HG03108 (cell line): ENCODE measurements at regions not wholly inside any gene's neighbourhood (a gene's known extent, or its start where the extent isn't known, plus 50 kb on each side); places are given as distances from the start of the nearest gene placed in this dataset.
"Not testable (repeated sequence)": the region's sequence is repeated elsewhere in the genome, so short reads cannot be mapped to it uniquely, and the experiment has no call there.

Source experiments
- ATAC-seq: cut with Tn5 transposase; IDR thresholded peaks from one replicate; pipeline ENCODE4 v1.9.1; 2021; ENCODE audit warnings: moderate library complexity; ENCODE audit not compliant: unreplicated experiment

DNA sequence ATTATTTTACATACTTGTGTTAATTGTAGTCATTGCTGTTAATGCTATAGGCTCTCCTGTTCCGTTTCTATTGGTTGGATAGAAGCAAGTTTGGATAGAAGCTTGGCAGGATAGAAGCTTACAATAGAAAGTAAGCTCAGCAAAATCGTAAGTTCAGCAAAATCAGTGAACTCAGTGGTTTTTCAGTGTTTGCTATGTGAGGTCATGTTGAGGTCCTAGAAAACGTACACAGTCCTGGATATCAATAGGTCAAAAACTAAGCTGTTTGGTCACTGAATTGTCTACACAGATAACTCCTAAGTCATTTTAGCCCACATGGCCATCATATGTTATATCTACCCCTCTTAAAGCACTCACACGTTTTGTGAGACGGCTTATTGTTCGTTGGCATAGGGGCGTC is 299.4 kb downstream of the MAN2A1 start:
- ATAC-seq, result no peak

DNA sequence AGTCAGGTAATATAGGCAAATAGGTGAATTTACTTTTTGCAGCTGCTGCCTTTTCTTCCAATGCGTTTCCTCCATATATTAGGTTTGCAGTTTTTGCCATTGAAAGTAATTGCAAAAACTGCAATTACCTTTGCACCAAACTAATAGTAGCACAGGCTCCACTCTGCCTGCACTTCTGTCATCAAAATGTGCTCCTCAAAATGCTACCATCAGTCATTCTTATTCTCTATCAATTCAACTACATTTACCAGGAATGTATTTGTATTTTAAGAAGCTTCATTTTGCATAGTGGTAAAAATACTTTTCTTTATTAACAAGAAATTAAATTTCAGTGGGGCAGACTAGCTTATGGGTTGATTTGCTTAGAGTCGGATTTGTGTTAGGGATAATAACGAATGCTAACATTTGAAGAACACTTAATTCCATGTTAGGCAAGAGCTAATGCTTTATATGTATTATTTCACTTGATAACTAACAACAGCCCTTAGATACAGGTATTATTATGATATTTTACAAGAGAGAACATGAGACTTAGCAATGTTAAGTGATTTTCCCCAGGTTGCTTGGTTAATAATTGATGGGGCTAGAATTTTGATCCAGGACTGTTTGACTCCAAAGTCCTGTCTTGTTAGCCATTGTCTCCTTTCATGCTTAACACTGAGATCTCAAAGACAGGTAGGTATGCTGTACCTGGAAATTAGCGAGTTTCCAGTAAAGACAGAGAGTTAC is 300.4 kb downstream of the MAN2A1 start:
- no peak for ATAC-seq

DNA sequence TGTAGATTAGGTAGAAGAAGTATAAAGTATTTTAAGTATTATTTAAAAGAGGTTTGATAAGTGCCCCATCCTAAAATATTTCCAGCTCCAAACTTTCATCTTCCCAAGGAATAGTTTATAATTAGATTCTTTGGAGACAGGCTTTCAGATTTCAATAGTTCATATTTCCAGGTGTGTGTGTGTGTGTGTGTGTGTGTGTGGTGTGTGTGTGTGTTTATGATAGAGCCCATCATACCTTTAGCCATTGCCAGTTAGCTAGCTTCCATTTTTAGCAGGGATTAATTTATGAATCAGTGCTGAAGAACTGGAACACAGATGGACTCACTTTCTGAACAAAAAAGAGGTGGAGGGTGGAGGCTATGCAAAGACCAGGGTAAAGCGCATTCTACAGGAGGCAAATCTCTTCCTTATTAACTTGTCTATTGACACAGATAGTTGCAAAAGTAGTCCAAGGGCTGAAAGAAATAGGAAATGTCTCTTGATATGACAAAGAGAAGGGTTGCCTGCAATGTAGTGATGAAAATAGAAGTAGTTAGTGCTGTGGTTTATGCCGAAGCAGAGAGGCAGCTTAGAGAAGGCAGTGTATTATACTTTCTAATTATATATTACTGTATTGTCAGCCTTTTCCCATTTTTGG is 301.1 kb downstream of the MAN2A1 start:
- ATAC-seq, result no peak

DNA sequence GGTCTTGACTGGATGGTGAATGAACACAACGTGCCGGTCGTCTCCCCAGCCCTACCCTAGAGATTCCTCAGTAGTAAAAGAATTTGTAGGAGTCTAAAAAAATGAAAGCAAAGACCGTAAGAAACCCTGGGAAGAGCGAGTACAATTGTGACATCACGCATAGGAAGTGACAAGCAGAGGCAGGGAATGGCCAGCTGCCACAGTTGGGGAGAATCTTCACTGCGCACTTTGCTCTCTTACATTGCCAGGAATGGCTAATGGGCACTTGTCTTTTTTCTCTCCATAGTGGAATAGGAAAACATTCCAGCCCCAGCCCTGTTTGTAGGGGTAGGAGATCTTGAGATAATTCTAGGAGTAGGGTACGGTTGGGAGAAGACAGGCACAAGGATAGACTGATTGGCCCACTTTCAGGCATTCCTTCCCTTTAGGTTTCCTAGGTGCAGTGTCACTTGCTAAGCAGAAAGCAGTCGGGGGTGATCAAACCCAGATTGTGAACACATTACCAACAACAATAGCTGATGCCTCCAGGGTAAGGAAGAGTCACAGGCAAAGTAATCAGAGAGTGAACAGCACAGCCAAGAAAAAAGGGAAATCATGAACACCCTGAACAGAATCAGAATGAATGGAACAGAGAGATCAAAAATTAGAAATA is 302.7 kb downstream of the MAN2A1 start:
- no peak for ATAC-seq

DNA sequence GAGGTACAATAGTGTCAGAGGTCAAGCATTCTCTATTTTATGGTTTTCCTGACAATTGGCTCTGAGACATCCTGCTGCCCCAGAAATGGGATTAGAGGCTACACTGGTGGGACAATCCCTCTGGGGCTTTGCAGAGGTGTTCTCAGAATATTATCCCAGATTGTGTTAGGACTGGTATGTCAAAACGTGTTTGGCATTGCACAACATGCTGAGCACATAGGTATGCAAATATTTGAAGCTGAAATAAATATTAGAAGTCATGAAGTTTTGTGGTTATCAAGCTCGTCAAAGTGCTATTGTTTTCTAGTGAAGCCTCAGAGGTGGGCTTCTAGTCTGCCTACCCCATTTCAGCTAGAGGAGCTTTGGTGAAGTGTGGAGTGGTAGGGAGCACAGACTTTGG is 304.4 kb downstream of the MAN2A1 start:
- no peak for ATAC-seq

DNA sequence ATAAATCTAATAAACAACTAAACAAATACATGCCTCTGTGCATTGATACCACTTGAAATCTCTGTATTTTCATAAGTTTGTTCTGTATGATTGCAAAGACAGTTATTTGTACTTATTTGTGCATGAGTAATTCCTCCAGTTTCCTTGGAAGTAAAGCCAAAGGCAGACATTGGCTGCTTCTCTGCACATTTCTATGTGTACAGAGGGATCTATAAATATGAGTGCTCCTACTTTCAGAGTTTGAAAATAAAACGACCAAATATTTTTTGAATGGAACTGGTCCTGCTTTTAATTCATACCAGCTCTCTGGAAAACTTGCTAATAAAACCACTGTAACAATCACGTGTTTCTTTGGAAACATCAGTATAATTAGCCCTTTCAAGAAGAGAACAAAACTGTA is 306.5 kb downstream of the MAN2A1 start:
- ATAC-seq, result no peak

DNA sequence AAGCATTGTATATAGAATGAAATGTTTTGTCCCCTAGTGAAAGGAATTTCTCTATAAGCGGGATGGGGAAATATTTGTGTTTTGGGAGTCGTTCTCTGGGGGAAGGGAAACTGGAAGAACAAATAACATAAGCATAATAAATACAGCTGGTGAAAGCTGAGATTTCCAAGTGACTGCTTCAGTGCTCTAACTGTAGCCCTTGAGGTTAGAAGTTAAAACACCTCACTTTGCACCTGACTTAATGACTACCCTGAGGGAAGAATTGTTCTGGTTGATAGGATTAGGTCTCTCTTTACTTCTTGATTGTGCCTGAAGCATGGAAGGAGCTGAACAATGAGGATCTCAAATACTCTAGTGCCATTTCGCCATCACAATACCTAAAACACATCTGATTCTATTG is 307.4 kb downstream of the MAN2A1 start:
- ATAC-seq, result no peak

DNA sequence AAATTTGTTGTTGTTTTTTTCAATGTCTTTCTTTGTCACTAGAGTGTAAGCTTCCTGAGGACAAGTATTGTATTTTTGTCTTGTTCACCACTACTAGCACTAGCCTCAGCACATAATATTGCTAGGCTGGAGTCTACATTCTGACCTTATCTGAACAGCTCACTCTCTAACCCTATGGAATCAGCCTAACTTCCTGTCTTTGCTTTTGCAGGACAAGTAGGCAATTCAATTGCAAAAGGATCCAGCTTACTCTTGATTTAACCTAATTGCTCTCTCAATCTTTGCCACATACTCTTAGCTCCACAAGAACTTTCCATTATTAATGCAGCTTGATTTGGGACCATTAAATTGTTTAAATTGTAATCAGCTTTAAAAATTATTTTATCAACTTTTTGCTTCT is 308.5 kb downstream of the MAN2A1 start:
- ATAC-seq, result no peak

DNA sequence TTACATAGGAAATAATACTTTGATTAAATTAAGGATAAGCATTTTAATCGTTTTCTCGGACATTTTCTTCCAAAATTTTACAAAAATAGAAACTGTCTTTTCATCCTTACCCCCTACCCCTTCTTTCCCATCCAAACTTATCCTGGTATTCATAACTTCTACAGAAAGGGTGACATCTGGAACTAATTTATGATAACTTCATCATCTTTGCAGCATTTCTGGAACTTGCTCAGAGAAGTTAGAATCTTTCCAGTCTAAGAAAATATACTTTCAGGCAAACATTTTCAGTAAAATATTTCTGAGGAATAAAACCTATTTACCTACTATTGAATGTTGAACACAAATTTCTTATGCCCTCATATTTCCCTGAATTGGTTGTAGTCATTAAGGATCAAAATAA is 309.0 kb downstream of the MAN2A1 start:
- ATAC-seq, result no peak

DNA sequence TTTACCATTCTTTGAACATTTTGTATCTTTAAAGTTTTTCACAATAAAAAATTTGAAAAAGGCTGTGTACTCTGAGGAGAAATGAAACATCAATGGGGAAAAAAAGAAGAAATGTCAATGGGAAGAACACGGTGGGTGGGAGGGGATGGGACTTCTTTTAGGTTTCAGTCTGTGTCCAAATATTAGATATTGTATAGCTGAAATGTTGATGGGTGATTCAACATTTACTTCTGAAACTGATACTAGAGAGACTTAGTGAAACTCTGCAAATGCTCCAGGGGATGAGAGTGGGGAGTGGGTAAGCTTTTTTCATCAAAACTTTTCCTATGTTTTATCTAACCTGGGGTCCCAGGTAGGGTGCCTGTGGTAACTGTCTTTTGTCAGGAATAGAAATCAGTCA is 311.9 kb downstream of the MAN2A1 start:
- ATAC-seq, result no peak

DNA sequence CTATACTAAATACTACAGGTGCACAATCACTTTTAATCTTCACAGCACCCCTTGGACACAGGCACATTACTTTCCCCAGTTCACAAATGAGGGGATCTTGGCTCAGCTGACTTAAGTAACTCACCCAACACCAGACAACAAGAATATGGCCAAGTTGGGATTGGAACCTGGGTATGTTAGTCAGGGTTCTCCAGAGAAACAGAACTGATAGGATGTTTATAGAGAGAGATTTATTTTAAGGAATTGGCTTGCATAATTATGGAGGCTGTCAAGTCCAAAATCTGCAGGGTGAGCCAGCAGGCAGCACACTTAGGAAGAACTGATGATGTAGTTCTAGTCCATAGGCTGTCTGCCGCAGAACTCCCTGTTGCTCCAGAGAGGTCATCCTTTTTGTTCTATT is 312.9 kb downstream of the MAN2A1 start:
- ATAC-seq, result no peak

DNA sequence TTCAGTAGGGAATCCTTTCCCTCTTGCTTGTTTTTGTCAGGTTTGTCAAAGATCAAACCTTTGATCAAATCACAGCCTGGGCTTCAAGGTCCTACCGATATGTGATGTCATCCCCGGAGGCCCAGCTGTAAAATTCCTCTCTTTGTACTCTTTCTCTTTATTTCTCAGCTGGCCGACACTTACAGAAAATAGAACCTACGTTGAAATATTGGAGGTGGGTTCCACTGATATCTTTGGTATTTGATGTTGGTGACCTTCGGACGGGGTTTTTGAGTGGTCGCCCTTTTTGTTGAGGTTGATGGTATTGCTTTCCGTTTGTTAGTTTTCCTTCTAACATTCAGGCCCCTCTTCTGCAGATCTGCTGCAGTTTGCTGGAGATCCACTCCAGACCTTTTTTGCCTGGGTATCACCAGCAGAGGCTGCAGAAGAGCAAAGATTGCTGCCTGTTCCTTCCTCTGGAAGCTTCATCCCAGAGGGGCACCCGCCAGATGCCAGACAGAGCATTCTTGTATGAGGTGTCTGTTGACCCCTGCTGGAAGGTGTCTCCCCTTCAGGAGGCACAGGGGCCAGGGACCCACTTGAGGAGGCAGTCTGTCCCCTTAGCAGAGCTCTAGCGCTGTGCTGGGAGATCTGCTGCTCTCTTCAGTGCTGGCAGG is 316.3 kb downstream of the MAN2A1 start:
- not testable (repeated sequence) for ATAC-seq

DNA sequence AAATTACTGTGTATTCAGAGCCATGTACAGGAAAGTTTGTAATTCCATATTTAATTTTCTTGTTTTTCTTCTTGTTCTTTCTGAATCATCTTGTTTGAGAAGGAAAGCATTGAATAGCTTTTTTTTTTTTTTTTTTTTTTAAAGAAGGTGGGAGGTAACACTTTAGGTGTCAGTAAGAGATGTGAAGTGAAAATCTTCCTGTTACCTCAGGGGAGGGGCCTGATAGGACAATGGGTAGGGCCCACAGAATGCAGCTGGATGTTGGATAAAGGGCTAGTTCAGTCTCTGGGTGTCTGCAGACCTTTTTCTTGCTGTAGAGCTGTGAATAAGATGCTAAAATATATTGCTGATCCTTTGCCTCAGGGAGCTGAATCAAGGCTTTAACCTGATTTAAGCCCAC is 317.4 kb downstream of the MAN2A1 start:
- ATAC-seq, result no peak

DNA sequence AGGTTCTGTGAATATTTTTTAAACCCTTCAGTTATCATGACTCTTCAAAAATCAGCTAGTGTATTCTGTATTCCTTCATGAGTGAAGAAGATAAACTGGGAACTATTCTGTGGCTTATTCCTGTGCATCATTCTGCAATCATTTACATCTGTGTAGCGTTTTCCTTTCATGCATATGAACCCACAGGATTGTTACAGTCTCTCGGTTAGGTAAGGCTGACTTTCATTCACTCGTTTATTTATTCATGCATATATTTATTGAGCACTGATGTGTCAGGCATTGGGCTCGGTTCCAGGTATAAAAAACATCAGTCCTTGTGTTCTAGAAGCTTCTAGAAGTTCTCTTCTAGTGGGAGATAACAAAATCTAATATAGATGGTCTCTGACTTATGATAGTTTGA is 318.4 kb downstream of the MAN2A1 start:
- no peak for ATAC-seq

DNA sequence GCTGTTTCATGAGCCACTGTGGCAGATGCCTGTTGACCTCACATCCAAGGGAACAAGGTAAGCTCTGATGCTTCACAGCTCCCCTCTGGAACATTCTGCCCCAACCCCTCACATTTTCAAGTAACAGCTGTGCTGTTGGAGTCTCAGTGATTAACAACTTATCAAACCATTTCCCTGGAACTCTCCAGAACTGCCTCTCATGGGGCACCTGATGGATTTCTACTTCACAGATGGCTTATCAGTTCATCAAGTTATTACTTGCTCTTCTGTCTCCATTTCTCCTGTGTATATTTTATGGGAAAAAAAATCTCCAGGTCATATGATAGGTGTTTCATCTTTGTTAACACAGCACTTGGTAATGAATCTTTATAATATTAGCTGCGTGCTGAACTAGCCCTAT is 322.4 kb downstream of the MAN2A1 start:
- no peak for ATAC-seq

DNA sequence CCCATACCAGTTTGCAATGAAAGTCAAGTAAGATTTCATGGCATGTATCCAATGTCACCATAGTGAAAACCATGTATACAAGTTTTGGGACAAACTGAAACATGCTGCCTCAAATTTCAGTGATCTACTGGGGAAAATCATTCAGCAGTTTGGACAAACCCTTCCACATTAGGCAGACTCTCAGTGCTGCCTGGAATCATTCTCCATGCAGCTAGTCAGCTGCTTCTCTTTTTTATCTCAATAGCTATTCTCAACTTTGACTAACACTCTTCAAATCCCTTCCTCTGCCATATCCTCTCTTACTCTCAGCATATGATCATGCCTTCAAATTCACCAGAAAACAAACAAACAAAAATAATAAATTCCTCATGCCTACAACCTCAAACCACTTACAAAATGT is 323.3 kb downstream of the MAN2A1 start:
- ATAC-seq, result no peak

DNA sequence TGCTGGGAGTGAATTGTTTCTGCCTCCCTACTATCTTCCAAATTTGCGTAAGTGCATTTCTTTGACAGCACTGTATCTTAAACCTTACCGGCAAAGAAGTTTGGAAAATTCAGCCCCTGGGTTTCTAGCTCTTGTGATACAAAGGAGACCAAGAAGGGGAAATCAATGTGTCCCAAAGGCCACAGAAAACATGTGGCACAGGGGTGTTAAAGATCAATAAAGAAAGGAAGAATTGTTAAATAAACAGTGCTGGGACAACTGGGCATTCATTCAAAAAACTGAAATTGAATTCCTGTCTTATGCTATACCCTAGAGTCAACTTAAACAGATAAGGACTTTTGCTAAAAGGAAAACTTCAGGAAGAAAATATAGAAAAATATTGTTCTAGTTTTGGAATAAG is 328.1 kb downstream of the MAN2A1 start:
- ATAC-seq, result no peak

DNA sequence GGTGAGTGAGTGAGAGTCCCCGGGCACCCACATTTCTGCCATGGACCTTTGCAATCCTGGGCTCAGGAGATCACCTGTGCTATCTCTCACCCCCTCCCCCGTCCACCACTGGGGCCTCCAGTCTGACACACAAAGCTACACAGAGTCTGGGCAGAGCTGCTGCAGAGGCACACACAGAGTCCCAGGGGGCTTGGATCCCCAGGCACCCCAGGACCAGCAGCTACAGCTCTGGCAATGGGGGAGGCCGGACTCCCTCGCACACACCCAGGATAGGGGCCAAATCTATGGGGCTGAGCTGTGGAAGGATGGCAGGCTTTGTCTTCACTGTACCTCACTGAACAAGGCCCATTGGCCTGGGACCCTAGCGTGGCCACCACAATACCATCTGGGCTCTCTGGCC is 328.8 kb downstream of the MAN2A1 start:
- ATAC-seq, result no peak

DNA sequence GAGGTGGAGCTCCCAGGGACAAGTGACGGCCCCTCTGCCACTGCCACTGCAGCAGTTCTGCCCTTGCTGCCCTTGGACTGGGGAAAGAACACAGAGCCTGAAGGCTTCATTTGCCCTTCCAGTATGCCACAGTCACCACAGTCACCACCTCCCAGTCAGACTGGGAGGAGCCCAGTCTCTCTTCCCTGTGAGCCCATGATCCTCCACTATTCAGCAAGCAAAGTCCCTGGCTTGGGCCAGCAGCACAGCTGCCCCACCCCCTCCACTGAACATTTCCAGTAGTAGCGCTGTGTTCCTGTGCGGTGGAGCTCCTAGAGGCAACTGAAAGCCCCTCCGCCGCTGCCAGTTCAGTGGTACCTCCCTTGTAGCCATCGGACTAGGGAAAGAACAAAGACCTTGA is 329.4 kb downstream of the MAN2A1 start:
- ATAC-seq, result no peak

DNA sequence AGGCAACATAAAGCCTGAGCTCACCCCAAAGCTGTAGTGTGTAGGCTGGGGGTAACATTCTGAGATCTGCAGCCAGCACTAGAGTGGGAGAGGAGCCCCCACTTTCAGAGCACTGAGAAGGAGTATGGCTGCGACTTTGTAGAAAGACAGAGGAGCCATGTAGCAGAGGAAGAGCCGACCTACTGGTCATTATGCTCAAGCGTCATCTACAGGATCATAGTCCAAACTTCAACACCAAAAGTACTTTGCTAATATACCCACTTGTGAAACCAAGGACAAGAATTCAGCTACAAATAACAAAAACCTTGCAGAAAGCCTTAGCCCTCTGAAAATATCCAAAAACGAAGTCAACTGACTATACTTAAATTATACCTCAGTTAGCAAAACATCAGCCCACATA is 330.1 kb downstream of the MAN2A1 start:
- ATAC-seq, result no peak

DNA sequence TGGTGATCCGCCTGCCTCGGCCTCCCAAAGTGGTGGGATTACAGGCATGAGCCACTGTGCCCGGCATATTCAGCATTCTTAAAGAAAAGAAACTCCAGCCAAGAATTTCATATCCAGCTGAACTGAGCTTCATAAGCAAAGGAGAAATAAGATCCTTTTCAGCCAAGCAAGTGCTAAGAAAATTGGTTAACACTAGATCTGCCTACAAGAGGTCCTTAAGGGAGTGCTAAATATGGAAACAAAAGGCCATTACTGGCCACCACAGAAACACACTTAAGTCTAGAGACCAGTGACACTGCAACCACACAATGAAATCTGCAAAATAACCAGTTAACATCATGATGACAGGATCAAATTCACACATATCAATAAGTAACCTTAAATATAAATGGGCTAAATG is 331.5 kb downstream of the MAN2A1 start:
- no peak for ATAC-seq

DNA sequence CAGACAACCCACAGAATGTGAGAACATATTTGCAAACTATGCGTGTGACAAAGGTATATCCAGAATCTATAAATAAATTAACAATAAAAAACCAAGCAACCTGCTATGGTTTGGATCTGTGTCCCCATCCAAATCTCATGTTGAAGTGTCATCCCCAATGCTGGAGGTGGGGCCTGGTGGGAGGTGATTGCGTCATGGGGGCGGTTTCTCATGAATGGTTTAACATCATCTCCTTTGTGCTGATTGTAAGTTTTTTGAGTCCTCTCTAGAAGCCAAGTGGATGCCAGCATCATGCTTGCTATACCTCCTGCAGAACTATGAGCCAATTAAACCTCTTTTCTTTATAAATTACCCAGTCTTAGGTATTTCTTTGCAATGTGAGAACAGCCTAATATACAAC is 335.4 kb downstream of the MAN2A1 start:
- no peak for ATAC-seq
